ENCODE measurements at regions not wholly inside any gene's neighbourhood (a gene's known extent, or its start where the extent isn't known, plus 50 kb on each side); places are given as distances from the start of the nearest gene placed in this dataset.

- TF ChIP-seq CREB1 (IDR thresholded peaks at IDR 0.05) (no peak), CREB1 (CRISPR knock-in tag; IDR thresholded peaks at IDR 0.05) (no peak), CTCF (IDR thresholded peaks at IDR 0.05 in 2 of 3, conservative IDR thresholded peaks at IDR 0.05 in 1 of 3; ENCODE audit: insufficient read depth in 2 of 3, low read depth in 1 of 3, low read length in 3 of 3) (peak; percentile 86 to 91 (median 90)), EP300 (IDR thresholded peaks at IDR 0.05; ENCODE audit: low read length) (no peak)
These were observed 84.8 kb upstream of the COL13A1 start for GRCh38 chr10:69716711-69717560.

Data from K562 (cell line).